PC-3 (cell line): ENCODE measurements at regions not wholly inside any gene's neighbourhood (a gene's known extent, or its start where the extent isn't known, plus 50 kb on each side); places are given as distances from the start of the nearest gene placed in this dataset.

Experiments
- ATAC-seq: fragments of 200-7000 bp; cut with Tn5 transposase; 2 replicates; pipeline ENCODE4 v1.9.1; 2020; ENCODE audit warnings: mild to moderate bottlenecking, moderate library complexity
- BruUV-seq: library from RNA; stranded (reverse); fragments of 400-500 nt; replicated peaks from 2 replicates; lab custom pipeline; 2021; lab: Mats Ljungman, UMichigan
- CTCF ChIA-PET: fragments of 300-600 bp; sonication (Branson Sonifier 250); formaldehyde crosslinking; loops from one replicate; lab custom pipeline; 2022; ENCODE audit warnings: antibody characterized with exemption; lab: Charles Lee
- POLR2A ChIA-PET: fragments of 300-600 bp; sonication (Branson Sonifier 250); formaldehyde crosslinking; loops from one replicate; lab custom pipeline; 2022; ENCODE audit warnings: antibody characterized with exemption; ENCODE audit not compliant: unreplicated experiment; lab: Charles Lee
- DNase-seq: peaks from one replicate; pipeline ENCODE4 v3.0.0-alpha.2; 2015
- H2AFZ ChIP-seq: fragments of 300-600 bp; sonication (generic); 2 replicates; pipeline ENCODE4 v1.6.0; 2016; ENCODE audit warnings: antibody characterized with exemption, low read length
- H3F3A ChIP-seq: fragments of 300-600 bp; sonication (generic); one replicate; pipeline ENCODE4 v1.6.0; 2017; ENCODE audit warnings: antibody characterized with exemption, low read length, control low read depth, mild to moderate bottlenecking; ENCODE audit not compliant: unreplicated experiment
- H3K27ac ChIP-seq: fragments of 300-600 bp; sonication (generic); 2 replicates; pipeline ENCODE4 v1.5.1; 2016; ENCODE audit warnings: mild to moderate bottlenecking, low read length
- H3K27me3 ChIP-seq: fragments of 300-600 bp; sonication (generic); 2 replicates; pipeline ENCODE4 v1.6.1; 2016; ENCODE audit warnings: low read length, mixed read lengths
- H3K36me3 ChIP-seq: fragments of 300-600 bp; sonication (generic); 2 replicates; pipeline ENCODE4 v1.6.1; 2016; ENCODE audit warnings: low read depth, mixed run types, low read length, mixed read lengths
- H3K4me1 ChIP-seq: fragments of 300-600 bp; sonication (generic); 2 replicates; pipeline ENCODE4 v1.5.1; 2016; ENCODE audit warnings: low read length; ENCODE audit not compliant: insufficient read depth
- H3K4me2 ChIP-seq: fragments of 300-600 bp; sonication (generic); 2 replicates; pipeline ENCODE4 v1.6.0; 2016; ENCODE audit warnings: low read length
- H3K4me3 ChIP-seq: fragments of 300-600 bp; sonication (generic); 2 replicates; pipeline ENCODE4 v1.5.1; 2016; ENCODE audit warnings: mild to moderate bottlenecking, low read length, mixed read lengths
- H3K79me2 ChIP-seq: fragments of 300-600 bp; sonication (generic); 2 replicates; pipeline ENCODE4 v1.6.1; 2017; ENCODE audit warnings: low read length, mixed read lengths
- H3K9ac ChIP-seq: fragments of 300-600 bp; sonication (generic); 2 replicates; pipeline ENCODE4 v1.6.0; 2016; ENCODE audit warnings: mild to moderate bottlenecking, low read length
- H3K9me2 ChIP-seq: fragments of 300-600 bp; sonication (generic); replicated peaks from 2 replicates; pipeline ENCODE4 v1.6.1; 2016; ENCODE audit warnings: mixed run types, low read length, mixed read lengths
- H3K9me3 ChIP-seq: fragments of 300-600 bp; sonication (generic); 2 replicates; pipeline ENCODE4 v1.6.1; 2016; ENCODE audit warnings: low read length, mixed read lengths
- H4K20me1 ChIP-seq: fragments of 300-600 bp; sonication (generic); 2 replicates; pipeline ENCODE4 v1.6.1; 2016; ENCODE audit warnings: low read length, mixed read lengths
- CTCF ChIP-seq: fragments of 300-600 bp; sonication (generic); conservative IDR thresholded peaks from 2 replicates; pipeline ENCODE4 v1.5.1; 2017; ENCODE audit warnings: antibody characterized with exemption, low read depth, mild to moderate bottlenecking, low read length
- EZH2 ChIP-seq: fragments of 300-600 bp; sonication (generic); IDR thresholded peaks from one replicate; pipeline ENCODE4 v1.6.1; 2017; ENCODE audit warnings: antibody characterized with exemption, mild to moderate bottlenecking, low read length; ENCODE audit not compliant: unreplicated experiment
- EZH2phosphoT487 ChIP-seq: fragments of 300-600 bp; sonication (generic); IDR thresholded peaks from 2 replicates; pipeline ENCODE4 v1.6.1; 2018; ENCODE audit warnings: mild to moderate bottlenecking, antibody characterized with exemption, low read length, borderline replicate concordance
- intact Hi-C: fragments of 100-400 bp; cut with micrococcal nuclease; formaldehyde crosslinking; loops from 2 replicates; pipeline ENCODE4 v1.9.0; 2023

- H2AFZ ChIP-seq = no peak overlapping the region
- CTCF ChIA-PET = no interaction called here
- no peaks in the 10 kb centered on the region for H3K36me3 ChIP-seq
- intact Hi-C loops = no loop called here
- no peak for TF ChIP-seq CTCF
- no peak for TF ChIP-seq EZH2
- TF ChIP-seq EZH2phosphoT487 = no peak
- no peak overlapping the region for H3K9ac ChIP-seq
- H3K4me3 ChIP-seq = no peak overlapping the region
- DNase-seq = no peak
- H3K79me2 ChIP-seq = no peaks in the 10 kb centered on the region
- no peaks in the 10 kb centered on the region for H3K27me3 ChIP-seq
- BruUV-seq = no TSS peak
- H3K9me2 ChIP-seq = no peaks in the 10 kb centered on the region
- no peak for ATAC-seq
- POLR2A ChIA-PET = no interaction called here
- no peaks in the 10 kb centered on the region for H3F3A ChIP-seq
- no peak overlapping the region for H3K4me2 ChIP-seq
- H3K9me3 ChIP-seq = no peaks in the 10 kb centered on the region
- no peak overlapping the region for H3K27ac ChIP-seq
- H3K4me1 ChIP-seq = no peaks in the 10 kb centered on the region
- no peaks in the 10 kb centered on the region for H4K20me1 ChIP-seq
Observed at GRCh38 chr3:18687286-18687685, 262.1 kb upstream of the SATB1 start.

- no peak overlapping the region for H3K9ac ChIP-seq
- intact Hi-C loops = no loop called here
- BruUV-seq = no TSS peak
Observed at GRCh38 chr3:18683900-18684299, 258.8 kb upstream of the SATB1 start.

More at GRCh38 chr3:18683900-18684299, 258.8 kb upstream of the SATB1 start:
- Histone ChIP-seq H3K27ac (no peak overlapping the region), H4K20me1 (no peaks in the 10 kb centered on the region), H3K9me2 (no peaks in the 10 kb centered on the region), H3K27me3 (no peaks in the 10 kb centered on the region), H3F3A (no peaks in the 10 kb centered on the region), H3K9me3 (no peaks in the 10 kb centered on the region), H2AFZ (no peak overlapping the region), H3K4me1 (no peaks in the 10 kb centered on the region), H3K36me3 (no peaks in the 10 kb centered on the region), H3K79me2 (no peaks in the 10 kb centered on the region), H3K4me2 (no peak overlapping the region), H3K4me3 (no peak overlapping the region)
- CTCF ChIA-PET = no interaction called here
- POLR2A ChIA-PET = no interaction called here
- DNase-seq = no peak
- no peak for TF ChIP-seq CTCF
- TF ChIP-seq EZH2phosphoT487 = no peak
- no peak for TF ChIP-seq EZH2
- no peak for ATAC-seq
